SU-DHL-6 (cell line): ENCODE measurements at regions not wholly inside any gene's neighbourhood (a gene's known extent, or its start where the extent isn't known, plus 50 kb on each side); places are given as distances from the start of the nearest gene placed in this dataset.

Experiments
- EZH2phosphoT487 ChIP-seq: fragments of 200-600 bp; sonication (generic), shearing (Covaris generic); conservative IDR thresholded peaks from 2 replicates; pipeline ENCODE4 v1.6.1; 2018; ENCODE audit warnings: mild to moderate bottlenecking, antibody characterized with exemption, low read length, moderate library complexity, mixed read lengths
- TF ChIP-seq, protein P1 (sequence below): fragments of 200-600 bp; sonication (generic); IDR thresholded peaks from one replicate; pipeline ENCODE4 v1.5.1; 2017; ENCODE audit warnings: antibody characterized with exemption, mild to moderate bottlenecking, low read length, moderate library complexity; ENCODE audit not compliant: insufficient read depth, poor library complexity, severe bottlenecking

DNA sequence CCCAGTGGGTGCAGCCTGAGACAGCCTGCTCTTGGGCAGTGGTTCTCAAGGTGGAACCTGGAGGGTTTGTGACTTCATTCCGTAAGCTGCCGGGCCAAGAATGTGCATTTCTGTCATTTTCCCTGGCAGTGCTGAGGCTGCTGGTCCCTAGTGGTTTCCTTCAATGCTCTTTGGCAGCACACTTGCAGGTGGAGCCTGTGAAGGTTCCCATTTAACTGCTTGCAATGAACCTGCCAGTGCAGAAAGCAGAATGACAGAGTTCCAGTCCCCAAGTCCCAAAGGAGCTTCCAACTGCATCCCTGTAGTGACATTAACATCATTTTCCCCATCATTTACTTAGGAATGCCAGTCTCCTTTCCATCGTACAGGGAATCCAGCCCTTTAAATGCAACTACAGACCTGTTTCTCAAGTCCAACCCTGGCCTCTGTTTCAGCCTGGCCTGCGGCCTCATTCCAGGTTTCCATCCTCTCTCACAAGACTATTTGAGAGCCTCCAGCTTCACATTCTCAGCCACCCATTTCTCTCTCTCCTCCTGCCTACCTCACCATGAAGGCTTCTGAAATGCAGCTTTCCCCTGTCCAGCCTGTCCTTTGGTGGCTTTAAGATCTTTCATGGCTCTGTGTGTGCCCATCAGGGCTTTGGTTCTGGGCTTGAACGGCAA lies 149.7 kb upstream of the GGTLC1 start:
- TF ChIP-seq, protein P1, sequence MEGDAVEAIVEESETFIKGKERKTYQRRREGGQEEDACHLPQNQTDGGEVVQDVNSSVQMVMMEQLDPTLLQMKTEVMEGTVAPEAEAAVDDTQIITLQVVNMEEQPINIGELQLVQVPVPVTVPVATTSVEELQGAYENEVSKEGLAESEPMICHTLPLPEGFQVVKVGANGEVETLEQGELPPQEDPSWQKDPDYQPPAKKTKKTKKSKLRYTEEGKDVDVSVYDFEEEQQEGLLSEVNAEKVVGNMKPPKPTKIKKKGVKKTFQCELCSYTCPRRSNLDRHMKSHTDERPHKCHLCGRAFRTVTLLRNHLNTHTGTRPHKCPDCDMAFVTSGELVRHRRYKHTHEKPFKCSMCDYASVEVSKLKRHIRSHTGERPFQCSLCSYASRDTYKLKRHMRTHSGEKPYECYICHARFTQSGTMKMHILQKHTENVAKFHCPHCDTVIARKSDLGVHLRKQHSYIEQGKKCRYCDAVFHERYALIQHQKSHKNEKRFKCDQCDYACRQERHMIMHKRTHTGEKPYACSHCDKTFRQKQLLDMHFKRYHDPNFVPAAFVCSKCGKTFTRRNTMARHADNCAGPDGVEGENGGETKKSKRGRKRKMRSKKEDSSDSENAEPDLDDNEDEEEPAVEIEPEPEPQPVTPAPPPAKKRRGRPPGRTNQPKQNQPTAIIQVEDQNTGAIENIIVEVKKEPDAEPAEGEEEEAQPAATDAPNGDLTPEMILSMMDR, result no peak
- no peak for TF ChIP-seq EZH2phosphoT487
